IPS DF 4.7 (cell line): ENCODE measurements at regions not wholly inside any gene's neighbourhood (a gene's known extent, or its start where the extent isn't known, plus 50 kb on each side); places are given as distances from the start of the nearest gene placed in this dataset.
"Not testable (repeated sequence)": the region's sequence is repeated elsewhere in the genome, so short reads cannot be mapped to it uniquely, and the experiment has no call there.

Experiments
- DNase-seq: peaks from one replicate; pipeline ENCODE4 v3.0.0-alpha.2; 2013; ENCODE audit warnings: low spot score; ENCODE audit errors: extremely low read depth

DNA sequence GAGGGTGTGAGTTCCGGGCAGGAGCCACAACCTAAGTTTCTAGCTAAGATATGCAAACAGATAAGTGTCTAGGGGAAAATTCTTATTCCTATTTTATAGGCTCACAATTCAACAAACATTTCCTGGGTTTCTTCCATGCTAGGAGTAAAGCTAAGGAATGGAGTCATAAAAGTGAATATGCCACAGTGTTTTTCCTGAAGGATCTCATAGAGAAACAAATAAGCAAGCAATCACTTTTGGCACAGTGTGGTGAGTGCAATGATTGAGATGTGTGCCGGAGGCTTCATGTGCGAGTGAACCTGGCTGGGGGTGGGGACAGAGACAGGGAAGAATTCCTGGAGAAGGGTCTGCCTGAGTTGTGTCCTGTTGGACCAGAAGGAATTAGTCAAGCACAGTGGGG lies 147.4 kb downstream of the TENT5C start:
- DNase-seq = no peak

DNA sequence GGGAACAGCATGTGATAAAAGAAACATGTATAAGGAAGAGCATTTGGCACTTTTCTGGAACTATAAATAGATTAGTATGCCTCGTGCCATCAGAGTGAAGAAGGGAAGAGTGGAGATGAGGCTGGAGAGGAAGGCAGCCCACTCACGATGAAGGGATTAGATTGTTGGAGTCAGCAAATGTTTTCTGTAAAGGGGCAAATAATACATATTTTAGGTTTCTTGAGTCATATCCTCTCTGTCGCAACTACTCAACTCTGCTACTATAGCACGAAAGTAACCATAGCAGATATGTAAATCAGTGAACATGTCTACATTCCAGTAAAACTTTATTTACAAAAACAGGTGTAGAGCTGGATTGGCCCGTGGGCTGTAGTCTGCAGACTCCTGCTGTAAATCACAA lies 147.8 kb downstream of the TENT5C start:
- no peak for DNase-seq

DNA sequence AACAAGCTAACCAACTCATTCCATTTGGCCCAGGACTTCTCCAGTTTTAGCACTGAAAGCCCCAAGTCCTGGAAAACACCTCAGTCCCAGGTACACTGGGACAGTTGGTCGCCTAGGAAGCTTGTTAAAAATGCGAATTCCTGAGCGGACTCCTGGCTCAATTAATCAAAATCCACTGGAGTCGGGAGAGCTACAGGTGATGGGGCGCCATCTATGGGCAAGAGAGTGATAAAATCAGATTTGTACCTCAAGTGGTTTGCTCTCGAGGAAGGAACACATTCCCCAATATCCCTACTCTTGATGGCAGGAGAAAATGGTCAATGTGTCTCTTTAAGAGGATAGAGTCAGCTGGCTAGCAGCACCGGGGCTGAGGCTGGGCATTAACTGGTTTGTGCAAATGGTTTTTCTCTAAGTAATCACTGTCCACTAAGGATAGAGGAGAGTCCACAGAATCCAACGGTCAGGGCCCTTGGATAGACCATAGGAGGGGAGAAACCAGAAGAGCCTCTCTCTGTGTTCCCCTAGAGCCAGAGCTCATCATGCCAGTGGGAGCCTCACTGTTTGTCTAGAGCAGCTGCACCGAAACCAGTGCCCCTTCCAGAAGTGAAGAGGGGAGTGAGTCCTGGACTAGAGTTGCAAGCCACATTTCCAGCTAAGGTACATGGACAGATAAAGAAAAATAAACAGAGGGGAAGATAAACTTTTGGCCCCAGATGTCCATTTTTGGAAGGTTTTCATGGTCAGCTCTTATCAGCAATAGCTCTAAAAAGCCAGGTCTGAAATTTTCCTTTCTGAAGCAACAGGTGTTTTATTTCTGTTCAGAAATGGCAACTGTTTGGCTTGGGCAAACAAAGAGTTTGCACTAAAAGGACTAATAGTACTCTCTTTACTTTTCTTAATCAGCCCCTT lies 148.5 kb downstream of the TENT5C start:
- DNase-seq = peak; percentile 49

DNA sequence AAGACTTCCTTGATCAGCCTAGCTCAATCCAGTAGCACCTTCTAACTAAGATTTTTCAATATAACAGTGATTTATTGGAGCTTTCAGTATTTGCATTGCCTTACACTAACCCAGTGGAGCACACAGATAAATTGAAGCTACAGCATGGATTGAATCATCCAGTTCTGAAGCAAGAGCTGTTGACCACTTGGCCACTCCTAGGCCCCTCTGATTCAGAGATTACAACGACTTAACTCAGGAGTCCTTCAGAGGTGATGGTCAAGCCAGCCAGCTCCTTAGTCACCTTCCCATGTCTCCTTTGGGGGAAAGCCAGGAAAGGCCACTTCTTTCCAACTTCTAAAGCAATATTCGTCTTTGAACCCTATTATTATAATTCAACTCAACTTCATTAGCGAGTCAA lies 151.8 kb downstream of the TENT5C start:
- DNase-seq = no peak

DNA sequence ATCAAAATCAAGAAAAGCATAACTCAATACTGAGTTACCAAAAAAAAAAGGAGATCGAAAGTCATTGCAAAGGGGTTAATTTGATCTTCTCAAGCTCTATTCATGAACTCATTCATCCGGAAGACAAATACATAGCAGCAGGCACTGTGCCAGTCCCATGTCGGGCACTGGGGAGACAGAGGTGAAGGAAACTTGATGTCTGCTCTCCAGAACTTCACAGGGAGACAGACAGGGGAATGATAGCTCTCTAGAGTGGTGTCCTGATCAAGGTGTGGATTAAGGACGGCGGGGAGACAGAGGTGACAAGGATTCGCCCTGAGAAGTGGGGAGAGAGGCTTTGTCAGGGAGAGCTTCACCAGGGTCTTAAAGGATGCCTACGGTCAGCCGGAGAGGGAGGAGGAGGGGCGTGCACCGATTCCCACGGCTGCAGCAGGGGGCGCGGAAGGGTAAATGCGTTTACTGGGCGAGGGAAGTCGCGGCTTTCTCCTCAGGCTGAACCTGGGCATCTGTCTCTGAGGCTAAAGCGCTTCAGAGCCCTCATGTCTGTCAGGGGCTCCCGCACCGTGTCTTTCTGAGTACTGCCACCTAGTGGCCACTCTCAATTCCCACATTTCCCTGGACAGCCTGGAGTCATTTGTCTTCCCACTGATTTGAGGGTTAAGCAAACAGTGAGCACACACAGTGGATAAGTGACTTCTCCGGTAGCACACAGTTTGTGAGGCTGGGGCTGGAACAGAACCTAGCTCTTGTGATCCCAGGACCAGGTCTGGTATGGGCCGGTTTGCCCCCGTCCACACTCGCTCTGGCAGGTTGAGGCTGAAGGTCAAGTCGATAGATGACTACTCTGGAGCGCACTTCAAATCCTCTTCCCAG lies 152.8 kb downstream of the TENT5C start:
- peak; percentile 93 for DNase-seq

DNA sequence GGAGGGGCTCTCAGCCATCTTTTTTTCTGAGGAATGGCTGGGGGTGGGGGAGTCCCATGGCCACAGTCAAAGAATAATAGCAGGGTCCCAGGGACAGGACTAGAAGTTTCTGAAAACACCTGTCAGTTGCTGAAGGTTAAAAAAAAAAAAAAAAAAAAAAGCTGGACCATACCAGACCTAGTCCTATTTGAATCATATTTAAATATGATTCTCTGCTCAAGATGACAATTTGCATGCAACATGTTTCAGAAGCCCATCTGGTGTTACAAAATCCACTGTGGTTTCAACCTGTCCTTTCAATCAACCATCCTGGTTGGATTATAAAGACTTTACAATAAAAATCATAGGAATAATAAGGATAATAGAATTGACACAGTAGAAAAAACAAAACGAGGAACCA lies 153.7 kb downstream of the TENT5C start:
- no peak for DNase-seq

DNA sequence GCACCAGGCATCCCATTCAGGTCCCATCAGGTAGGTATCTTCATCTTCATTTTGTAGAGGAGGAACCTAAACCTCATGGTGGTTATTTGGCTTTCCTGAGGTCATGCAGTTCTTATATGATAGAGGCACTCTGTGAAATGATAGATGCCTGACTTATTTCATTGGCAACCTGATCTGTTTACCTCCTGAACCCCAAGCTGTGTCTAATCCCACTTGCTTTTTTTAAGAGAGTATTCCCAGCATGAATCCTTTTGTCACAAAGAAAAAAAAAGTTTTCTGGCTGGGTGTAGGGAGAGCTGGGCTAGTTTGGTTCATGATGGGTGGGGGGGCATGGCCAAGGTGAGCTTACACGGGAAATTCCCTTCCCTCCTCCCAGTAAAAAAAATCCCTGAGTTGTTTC lies 154.2 kb downstream of the TENT5C start:
- DNase-seq = no peak

DNA sequence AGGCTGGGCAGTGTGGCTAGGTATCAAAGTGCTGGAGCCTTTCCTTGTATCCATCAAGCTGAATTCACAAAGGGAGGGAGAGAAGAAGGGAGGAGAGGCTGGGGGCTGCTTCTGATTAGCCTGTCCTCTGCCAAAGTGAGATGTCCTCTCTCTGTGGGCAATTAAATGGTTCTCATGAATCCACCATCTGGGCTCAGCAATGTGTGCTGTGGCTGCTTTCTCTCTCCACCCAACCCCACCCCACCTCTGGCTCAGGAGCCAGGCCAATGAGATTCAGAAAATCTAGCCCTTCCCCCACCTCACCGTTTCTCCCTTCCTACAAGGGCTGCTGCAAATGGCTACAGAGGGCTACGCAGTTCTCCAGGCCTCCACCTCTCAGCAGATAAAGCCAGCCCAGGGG lies 154.6 kb downstream of the TENT5C start:
- DNase-seq = no peak

DNA sequence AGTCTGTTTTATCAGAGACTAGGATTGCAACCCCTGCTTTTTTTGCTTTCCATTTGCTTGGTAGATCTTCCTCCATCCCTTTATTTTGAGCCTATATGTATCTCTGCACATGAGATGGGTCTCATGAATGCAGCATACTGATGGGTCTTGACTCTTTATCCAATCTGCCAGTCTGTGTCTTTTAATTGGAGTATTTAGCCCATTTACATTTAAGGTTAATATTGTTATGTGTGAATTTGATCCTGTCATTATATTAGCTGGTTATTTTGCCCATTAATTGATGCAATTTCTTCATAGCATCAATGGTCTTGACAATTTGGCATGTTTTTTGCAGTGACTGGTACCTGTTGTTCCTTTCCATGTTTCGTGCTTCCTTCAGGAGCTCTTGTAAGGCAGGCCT lies 161.7 kb downstream of the GDAP2 start:
- not testable (repeated sequence) for DNase-seq

DNA sequence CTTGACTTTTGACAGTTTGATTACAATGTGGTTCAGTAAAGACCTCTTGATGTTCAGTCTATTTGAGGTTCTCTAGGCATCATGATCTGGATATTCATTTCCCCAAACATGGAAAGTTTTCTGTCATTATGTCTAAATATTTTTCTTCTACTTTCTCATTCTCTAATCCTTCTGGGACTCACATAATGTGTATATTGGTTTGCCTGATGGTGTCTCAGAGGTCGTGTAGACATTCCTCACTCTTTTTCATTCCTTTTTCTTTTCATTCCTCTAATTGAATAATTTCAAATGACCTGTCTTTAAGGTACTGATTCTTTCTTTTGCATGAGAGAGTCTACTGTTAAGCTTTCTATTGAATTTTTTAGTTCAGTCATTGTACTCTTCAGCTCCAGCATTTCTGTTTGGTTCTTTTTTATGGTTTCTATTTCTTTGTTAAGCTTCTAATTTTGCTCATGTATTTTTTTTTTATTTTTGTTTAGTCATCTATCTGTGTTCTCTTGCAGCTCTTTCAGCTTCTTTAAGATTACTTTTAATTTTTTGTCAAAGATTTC lies 158.4 kb downstream of the GDAP2 start:
- no peak for DNase-seq

DNA sequence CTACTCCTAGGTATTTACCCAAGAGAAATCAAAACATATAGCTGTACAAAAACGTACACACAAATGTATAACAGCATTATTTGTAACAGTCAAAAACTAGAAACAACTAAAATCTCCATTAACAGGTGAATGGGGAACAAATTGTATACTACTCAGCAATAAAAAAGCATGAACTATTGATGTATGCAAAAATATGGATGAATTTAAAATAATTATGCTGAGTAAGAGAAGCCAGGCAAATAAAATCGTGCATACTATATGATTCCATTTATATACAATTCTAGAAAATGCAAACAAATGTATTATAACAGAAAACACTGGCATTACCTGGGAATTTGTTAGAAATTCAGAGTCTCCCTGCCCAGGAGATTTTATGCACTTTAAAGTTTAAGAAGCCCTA lies 150.1 kb downstream of the GDAP2 start:
- no peak for DNase-seq

DNA sequence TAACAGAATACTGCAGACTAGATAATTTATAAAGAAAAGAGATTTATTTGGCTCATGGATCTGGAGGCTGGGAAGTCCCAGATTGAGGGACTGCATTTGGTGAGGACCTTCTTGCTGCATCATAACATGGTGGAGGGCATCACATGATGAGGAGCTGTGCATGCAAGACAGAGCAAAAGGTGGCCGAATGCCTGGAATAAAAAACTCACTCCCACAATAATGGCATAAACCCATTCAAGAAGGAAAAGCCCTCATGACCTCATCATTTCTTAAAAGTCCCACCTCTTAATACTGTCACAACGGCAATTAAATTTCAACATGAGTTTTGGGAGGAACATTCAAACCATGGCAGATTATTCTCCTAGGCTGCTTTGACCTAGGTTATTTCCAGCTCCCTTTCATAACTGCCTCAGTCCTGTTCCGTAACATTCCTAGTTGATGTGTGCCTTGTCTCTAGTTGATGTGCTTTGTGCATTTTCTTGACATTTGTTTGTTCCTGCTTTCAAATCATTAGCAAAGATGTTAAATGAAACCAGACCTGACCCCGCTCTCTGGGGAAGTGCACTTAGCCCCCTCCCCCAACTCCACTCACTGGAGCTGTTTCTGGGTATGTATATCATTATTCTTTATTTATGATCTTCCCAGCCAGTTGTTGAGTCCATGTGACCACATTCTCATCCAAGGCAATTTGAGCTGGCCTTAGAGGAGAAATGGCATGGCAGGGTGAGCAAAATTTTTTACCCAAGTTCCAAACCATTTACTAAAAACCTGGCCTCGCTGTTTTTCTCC lies 148.5 kb downstream of the GDAP2 start:
- DNase-seq = no peak

DNA sequence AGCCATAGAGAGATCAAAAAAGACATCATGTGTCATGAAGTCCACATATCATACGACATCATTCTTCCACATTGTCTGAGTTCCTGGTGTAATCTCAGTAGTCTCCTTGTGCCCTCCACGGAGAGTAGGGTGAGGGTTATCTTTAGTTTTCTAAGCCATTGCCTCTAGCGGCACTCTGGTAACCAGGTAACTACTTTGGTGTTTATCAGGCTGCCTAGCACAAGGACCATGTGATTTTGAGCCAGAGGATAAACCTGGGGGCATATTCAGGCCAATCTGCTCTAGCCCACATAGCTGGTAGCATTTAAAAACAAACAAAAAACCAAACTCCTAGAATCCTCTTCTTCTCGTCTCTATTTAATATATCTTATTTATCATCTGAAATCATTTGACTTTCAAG lies 147.4 kb downstream of the GDAP2 start:
- no peak for DNase-seq

DNA sequence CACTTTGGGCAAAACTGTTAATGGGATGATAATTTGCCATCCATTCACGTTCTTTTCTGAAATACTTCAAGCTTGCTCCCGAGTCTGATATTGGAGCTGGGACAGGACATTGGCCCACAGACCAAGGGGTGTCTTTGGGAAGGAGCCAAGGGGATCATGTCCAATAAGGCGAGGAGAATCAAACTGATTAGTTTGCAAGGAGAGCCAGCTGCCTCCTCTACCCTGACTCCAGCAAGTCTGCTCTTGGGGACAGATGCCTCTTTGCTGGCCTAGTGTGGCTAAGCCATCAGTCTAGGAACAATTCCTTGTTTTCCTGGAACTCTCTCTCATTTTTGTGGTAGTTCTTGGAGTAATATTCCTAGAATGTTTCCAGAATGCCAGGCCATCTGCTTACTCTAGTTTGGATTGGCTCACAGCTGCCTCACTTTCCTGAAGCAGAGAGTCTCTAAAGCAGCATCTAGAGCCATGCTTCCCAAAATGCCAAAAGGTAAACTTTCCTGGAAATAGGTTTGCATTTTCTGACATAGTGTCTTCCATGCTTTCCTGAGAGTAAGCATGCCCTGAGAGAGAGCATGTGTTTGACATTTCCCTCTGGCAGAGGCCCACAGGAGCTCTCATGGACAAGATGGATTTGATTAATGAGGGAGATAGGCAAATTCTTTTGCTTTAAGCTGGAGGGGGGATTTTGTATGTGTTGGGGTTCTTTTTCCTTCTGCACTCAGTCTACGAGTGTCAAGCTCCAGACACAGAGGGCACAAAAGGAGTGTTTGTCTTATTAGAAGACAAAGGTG lies 145.6 kb downstream of the GDAP2 start:
- DNase-seq = no peak

DNA sequence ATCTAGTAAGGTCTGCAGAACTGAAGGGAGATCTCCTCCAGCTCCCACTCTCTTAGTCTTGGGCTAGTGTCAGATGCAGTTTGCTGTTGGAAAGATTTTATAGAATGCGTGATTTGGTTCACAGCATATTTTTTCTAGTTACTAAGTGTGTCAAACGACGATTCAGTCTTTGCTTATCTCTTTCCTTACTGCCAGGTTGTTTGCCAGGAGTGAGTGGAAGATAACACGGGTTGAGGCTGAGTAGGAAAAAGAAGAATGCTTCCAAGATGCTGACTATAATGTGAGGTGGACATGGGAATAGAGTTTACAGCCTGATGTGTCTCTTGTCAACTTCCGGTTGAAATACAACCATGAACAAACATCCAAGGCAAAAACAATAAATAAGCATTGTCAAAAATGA lies 141.4 kb downstream of the GDAP2 start:
- DNase-seq = no peak

DNA sequence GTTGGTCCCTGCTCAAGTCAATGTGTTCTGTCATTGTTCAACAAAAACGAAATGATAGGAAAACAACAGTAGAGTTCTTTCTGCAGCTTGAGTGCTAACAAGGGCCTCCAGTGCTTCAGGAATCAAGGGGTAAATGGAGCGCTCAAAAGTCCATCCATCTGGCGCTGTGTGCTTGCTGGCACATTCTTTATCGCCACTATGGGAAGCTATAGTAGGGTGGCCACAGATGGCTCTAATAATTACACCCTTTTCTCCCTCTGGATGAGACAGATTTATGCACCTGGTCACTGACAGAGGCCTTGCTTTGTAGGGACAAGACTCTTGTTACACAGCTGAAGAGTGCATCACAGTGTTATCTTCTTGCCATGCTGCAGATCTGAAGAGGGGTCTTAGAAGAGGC lies 136.0 kb downstream of the GDAP2 start:
- no peak for DNase-seq

DNA sequence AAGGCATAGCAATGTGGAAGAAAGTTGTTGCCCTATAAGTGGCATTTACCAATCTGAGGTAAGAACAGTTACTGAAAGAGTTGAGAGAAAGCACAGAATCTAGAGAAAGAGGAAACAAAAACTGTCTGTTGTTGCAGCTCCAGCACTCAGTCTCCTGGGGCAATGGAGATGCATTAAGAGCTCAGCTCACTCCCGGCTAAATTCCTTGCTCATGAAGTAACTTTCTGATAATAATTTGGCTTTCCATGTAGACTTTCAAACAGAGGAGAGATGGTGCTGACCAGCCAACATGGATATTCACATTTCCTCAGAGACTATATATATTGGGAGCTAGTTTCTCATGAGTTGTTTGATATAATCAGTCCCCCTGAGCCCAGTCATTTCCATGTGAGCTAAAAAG lies 135.3 kb downstream of the GDAP2 start:
- no peak for DNase-seq

DNA sequence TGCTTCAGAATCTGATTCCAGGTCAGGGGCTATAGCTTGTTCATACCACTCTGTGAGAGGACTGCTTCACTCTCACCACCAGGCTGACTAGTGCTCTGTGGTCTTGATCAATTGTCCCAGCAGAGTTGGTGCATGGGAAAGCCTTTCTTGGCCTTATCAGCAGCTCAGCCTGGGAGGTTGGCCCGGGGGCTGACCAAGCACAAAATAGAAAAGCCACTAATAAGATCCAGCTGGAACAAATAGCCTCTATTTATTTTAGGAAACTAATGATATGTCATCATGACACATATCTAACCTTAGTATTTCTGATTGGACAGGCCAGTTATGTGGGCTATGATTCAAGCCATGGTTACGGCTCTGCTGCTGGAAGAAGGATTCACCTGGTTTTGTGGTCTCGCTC lies 134.2 kb downstream of the GDAP2 start:
- DNase-seq = no peak

DNA sequence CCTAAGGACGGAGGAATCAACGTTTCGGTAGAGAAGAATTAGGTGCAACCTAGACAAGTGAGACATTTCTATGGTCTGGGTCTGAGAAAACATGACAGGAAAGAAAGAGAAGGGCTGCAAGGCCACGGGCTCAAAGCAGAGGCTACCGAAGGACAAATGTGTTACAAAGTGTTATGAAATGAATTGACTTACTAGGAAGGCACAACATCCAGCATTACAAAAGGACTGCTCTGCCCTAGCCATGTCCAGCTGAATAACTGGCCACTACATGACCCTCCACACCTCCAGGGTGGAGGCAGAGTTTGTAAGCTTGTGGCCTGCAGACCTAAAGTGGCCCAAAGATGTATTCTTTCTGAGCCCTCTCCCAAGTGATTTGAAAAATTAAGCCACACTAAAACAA lies 133.6 kb downstream of the GDAP2 start:
- no peak for DNase-seq

DNA sequence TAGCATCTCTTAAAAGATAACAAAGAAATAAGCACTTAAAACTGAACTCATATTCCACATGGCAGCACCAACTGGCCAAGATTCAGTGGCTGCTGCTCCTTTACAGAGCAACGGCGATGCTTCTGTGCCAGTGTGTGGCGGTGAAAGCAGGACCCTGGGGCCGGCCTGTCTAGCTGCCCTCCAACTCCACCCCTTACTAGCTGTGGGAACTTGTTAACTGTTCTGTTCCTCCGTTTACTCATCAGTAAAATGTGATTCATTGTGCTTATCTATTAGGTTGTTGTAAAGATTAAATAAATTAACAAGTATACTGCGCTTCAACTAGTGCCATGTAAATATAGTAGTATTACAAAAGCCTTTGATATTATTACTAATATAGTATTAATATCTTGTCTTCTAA lies 133.2 kb downstream of the GDAP2 start:
- DNase-seq = no peak

DNA sequence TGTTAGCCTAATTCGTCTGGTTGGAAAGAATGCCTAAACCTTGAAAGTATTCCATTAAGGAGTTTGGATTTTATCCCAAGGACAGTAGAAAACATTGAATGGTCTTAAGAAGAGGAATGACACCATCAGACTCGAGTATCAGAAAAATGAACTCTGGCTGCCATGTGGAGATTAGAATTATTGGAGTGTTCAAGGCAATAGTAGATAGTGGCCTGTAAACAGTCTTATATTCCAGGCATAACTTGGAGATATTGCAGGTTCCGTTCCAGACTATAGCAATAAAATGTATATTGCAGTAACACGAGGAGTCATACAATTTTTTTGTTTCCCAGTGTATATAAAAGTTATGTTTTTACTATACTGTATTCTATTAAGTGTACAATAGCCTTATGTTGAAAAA lies 130.9 kb downstream of the GDAP2 start:
- DNase-seq = no peak
